K562 (cell line): ENCODE measurements at regions not wholly inside any gene's neighbourhood (a gene's known extent, or its start where the extent isn't known, plus 50 kb on each side); places are given as distances from the start of the nearest gene placed in this dataset.

Experiments used
- ATF7 ChIP-seq: fragments of 450-650 bp; IDR thresholded peaks from 2 replicates; pipeline ENCODE4 v1.7.1; 2014; ENCODE audit warnings: mild to moderate bottlenecking, moderate library complexity
- CBX1 ChIP-seq: sonication (generic); IDR thresholded peaks from 2 replicates; pipeline ENCODE4 v1.6.1; 2016; ENCODE audit warnings: antibody characterized with exemption, low read depth, mild to moderate bottlenecking
- DNMT1 ChIP-seq: fragments of 450-650 bp; IDR thresholded peaks from 2 replicates; pipeline ENCODE4 v1.6.1; 2016; ENCODE audit warnings: antibody characterized with exemption, mild to moderate bottlenecking
- FIP1L1 ChIP-seq: fragments of 200-400 bp; formaldehyde crosslinking; IDR thresholded peaks from 2 replicates; pipeline ENCODE4 v1.6.1; 2018; ENCODE audit warnings: mild to moderate bottlenecking, low read depth, low read length; ENCODE audit not compliant: poor library complexity, severe bottlenecking
- HDAC6 ChIP-seq: IDR thresholded peaks from 2 replicates; pipeline ENCODE4 v1.6.1; 2012; ENCODE audit warnings: low read depth, mild to moderate bottlenecking, control low read depth, inconsistent platforms, low read length, moderate library complexity
- KAT2B ChIP-seq: IDR thresholded peaks from one replicate; pipeline ENCODE4 v1.6.1; 2012; ENCODE audit warnings: low read depth, mild to moderate bottlenecking, control low read depth, inconsistent platforms, low read length, moderate library complexity
- NFXL1 ChIP-seq: fragments of 450-650 bp; formaldehyde crosslinking; IDR thresholded peaks from 2 replicates; pipeline ENCODE4 v1.4.0; 2021; ENCODE audit warnings: mild to moderate bottlenecking
- NR2C1 ChIP-seq, 2 experiments: fragments of 450-650 bp; IDR thresholded peaks; 2 replicates each; pipeline ENCODE4 v1.6.1; 2017; ENCODE audit warnings: mild to moderate bottlenecking in 2 of 2, antibody characterized with exemption in 1 of 2, inconsistent platforms in 1 of 2, missing compliant biosample characterization in 1 of 2, missing genetic modification characterization in 1 of 2
- PHF8 ChIP-seq: fragments of 200-600 bp; sonication (generic); IDR thresholded peaks from 2 replicates; pipeline ENCODE4 v1.6.1; 2012; ENCODE audit warnings: mixed run types, mild to moderate bottlenecking, inconsistent platforms, low read length, moderate library complexity, borderline replicate concordance
- RB1 ChIP-seq: fragments of 450-650 bp; IDR thresholded peaks from 2 replicates; pipeline ENCODE4 v1.6.1; 2017; ENCODE audit warnings: low read depth, mild to moderate bottlenecking
- RBM25 ChIP-seq: fragments of 200-400 bp; formaldehyde crosslinking; IDR thresholded peaks from 2 replicates; pipeline ENCODE4 v1.6.1; 2018; ENCODE audit warnings: low read length, low read depth, moderate library complexity; ENCODE audit not compliant: severe bottlenecking
- SLC30A9 ChIP-seq: fragments of 250-450 bp; sonication (Bioruptor Pico); IDR thresholded peaks from 2 replicates; pipeline ENCODE4 v1.8.0; 2022; ENCODE audit warnings: mild to moderate bottlenecking, moderate library complexity
- SP1 ChIP-seq: sonication (generic); formaldehyde crosslinking; IDR thresholded peaks from 2 replicates; pipeline ENCODE4 v1.8.1; 2022; ENCODE audit warnings: mild to moderate bottlenecking, missing genetic modification reagents
- TEAD4 ChIP-seq, 2 experiments: sonication (generic) in 1 of 2; formaldehyde crosslinking in 1 of 2; IDR thresholded peaks; 2 replicates each; pipeline versions ENCODE4 v1.6.1 to v1.8.0; 2012 to 2022; ENCODE audit warnings: borderline replicate concordance in 1 of 2, inconsistent platforms in 1 of 2, low read length in 1 of 2, mild to moderate bottlenecking in 1 of 2, missing genetic modification reagents in 1 of 2
- ZEB2 ChIP-seq: fragments of 450-650 bp; IDR thresholded peaks from 2 replicates; pipeline ENCODE4 v1.6.1; 2016
- ZNF146 ChIP-seq: IDR thresholded peaks from one replicate; pipeline ENCODE4 v1.6.1; 2018; ENCODE audit warnings: missing compliant biosample characterization; ENCODE audit not compliant: unreplicated experiment
- ZNF766 ChIP-seq: fragments of 200-800 bp; sonication (Bioruptor generic); conservative IDR thresholded peaks from 2 replicates; pipeline ENCODE4 v1.6.1; 2016; ENCODE audit warnings: missing genetic modification characterization, missing compliant biosample characterization
- ZSCAN32 ChIP-seq: fragments of 450-650 bp; formaldehyde crosslinking; IDR thresholded peaks from 2 replicates; pipeline ENCODE4 v1.4.0; 2020; ENCODE audit warnings: mild to moderate bottlenecking, moderate library complexity
- TF ChIP-seq, protein P1 (sequence below): sonication (generic); formaldehyde crosslinking; IDR thresholded peaks from 2 replicates; pipeline ENCODE4 v1.8.0; 2022; ENCODE audit warnings: mild to moderate bottlenecking, missing genetic modification reagents
- TF ChIP-seq, protein P2 (sequence below): sonication (generic); formaldehyde crosslinking; IDR thresholded peaks from 2 replicates; pipeline ENCODE4 v1.9.0; 2022; ENCODE audit warnings: mild to moderate bottlenecking, missing genetic modification reagents
- TF ChIP-seq, protein P3 (sequence below): fragments of 450-650 bp; formaldehyde crosslinking; IDR thresholded peaks from 2 replicates; pipeline ENCODE4 v1.4.0; 2020; ENCODE audit warnings: mild to moderate bottlenecking, moderate library complexity

DNA sequence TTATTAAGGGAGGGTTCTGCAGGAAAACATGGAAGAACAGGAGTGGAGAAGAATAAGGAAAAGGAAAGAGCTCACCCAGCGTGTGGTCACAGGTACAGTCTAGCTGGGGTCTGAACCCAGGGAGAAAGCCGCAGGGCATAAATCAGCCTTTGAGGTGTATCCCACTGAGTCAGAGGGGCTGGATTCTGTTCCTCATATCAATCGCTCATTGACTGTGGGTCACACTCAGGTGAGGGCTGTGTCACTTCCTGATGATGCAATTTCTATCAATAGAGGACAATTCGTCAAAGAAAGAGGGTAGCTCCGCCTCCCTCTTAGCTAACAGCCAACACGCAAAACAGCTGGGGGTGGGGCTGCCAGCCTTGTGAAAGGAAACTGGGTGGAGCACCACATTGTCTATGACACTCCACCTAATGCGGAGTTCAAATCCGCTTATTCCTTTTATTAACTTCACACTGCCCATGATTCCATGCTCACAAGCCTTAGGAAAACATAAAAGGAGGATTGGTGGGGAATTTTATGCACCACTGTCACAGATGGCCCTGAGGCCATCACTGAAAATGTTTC, 176.2 kb downstream of the ICE1 start (continued):
- no peak for TF ChIP-seq ZNF146 (CRISPR knock-in tag)
- TF ChIP-seq ZSCAN32 (CRISPR knock-in tag): peak; percentile 92
- TF ChIP-seq, protein P1, sequence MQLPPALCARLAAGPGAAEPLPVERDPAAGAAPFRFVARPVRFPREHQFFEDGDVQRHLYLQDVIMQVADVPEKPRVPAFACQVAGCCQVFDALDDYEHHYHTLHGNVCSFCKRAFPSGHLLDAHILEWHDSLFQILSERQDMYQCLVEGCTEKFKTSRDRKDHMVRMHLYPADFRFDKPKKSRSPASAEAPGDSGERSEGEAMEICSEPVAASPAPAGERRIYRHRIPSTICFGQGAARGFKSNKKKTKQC (CRISPR knock-in tag): no peak
- TF ChIP-seq, protein P2, sequence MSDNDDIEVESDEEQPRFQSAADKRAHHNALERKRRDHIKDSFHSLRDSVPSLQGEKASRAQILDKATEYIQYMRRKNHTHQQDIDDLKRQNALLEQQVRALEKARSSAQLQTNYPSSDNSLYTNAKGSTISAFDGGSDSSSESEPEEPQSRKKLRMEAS (CRISPR knock-in tag): no peak
- TF ChIP-seq ZNF766 (CRISPR knock-in tag): peak; percentile 77; the same call in 1 of the 2 replicates
- no peak for TF ChIP-seq NR2C1 (IDR thresholded peaks at IDR 0.05)
- peak; percentile 42 for TF ChIP-seq NR2C1 (tag; IDR thresholded peaks at IDR 0.05)
- peak; percentile 96 for TF ChIP-seq ZEB2
- no peak for TF ChIP-seq KAT2B
- TF ChIP-seq HDAC6: no peak
- TF ChIP-seq, protein P3, sequence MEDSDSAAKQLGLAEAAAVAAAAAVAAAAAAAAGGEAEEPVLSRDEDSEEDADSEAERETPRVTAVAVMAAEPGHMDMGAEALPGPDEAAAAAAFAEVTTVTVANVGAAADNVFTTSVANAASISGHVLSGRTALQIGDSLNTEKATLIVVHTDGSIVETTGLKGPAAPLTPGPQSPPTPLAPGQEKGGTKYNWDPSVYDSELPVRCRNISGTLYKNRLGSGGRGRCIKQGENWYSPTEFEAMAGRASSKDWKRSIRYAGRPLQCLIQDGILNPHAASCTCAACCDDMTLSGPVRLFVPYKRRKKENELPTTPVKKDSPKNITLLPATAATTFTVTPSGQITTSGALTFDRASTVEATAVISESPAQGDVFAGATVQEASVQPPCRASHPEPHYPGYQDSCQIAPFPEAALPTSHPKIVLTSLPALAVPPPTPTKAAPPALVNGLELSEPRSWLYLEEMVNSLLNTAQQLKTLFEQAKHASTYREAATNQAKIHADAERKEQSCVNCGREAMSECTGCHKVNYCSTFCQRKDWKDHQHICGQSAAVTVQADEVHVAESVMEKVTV (CRISPR knock-in tag): no peak
- no peak for TF ChIP-seq SLC30A9 (CRISPR knock-in tag)
- TF ChIP-seq TEAD4 (IDR thresholded peaks at IDR 0.05; ENCODE audit: low read length): peak; percentile 31; the same call in 1 of the 2 replicates
- no peak for TF ChIP-seq TEAD4 (CRISPR knock-in tag; IDR thresholded peaks at IDR 0.05; ENCODE audit: borderline replicate concordance)
- no peak for TF ChIP-seq DNMT1
- no peak for TF ChIP-seq RB1
- TF ChIP-seq PHF8: 0 out of 2 replicates have a peak, but pooled peaks have one; percentile 11
- peak; percentile 96 for TF ChIP-seq ATF7
- no peak for TF ChIP-seq NFXL1 (CRISPR knock-in tag)
- no peak for TF ChIP-seq RBM25
- TF ChIP-seq FIP1L1: no peak
- TF ChIP-seq SP1 (CRISPR knock-in tag): no peak
- no peak for TF ChIP-seq CBX1
